ENCODE measurements at regions not wholly inside any gene's neighbourhood (a gene's known extent, or its start where the extent isn't known, plus 50 kb on each side); places are given as distances from the start of the nearest gene placed in this dataset.

DNA sequence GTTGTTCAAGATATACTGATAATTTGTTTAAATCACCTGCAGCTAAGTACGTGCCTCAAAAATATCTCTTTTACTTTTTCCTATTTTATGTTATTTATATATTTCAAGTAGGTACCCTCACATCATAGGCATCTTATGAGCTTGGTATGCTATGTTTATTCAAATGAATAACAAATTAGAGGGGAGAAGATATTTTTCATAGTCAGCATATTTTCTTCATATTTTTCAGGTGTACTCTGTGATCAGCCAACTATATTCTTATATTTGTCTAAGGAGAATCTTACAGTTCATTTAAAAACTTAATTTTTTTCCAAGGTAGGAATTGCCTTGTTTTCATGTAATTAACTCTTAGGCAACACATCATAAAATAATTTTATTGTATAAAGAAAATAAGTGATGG is 421.1 kb upstream of the GRM7 start:
- TF ChIP-seq, protein P1, sequence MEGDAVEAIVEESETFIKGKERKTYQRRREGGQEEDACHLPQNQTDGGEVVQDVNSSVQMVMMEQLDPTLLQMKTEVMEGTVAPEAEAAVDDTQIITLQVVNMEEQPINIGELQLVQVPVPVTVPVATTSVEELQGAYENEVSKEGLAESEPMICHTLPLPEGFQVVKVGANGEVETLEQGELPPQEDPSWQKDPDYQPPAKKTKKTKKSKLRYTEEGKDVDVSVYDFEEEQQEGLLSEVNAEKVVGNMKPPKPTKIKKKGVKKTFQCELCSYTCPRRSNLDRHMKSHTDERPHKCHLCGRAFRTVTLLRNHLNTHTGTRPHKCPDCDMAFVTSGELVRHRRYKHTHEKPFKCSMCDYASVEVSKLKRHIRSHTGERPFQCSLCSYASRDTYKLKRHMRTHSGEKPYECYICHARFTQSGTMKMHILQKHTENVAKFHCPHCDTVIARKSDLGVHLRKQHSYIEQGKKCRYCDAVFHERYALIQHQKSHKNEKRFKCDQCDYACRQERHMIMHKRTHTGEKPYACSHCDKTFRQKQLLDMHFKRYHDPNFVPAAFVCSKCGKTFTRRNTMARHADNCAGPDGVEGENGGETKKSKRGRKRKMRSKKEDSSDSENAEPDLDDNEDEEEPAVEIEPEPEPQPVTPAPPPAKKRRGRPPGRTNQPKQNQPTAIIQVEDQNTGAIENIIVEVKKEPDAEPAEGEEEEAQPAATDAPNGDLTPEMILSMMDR (conservative IDR thresholded peaks at IDR 0.05; ENCODE audit: low read length) = no peak
- no peak for TF ChIP-seq EZH2phosphoT487 (IDR thresholded peaks at IDR 0.05; ENCODE audit: borderline replicate concordance)

Measured in Loucy (cell line).